ENCODE measurements at regions not wholly inside any gene's neighbourhood (a gene's known extent, or its start where the extent isn't known, plus 50 kb on each side); places are given as distances from the start of the nearest gene placed in this dataset.
"Not testable (repeated sequence)": the region's sequence is repeated elsewhere in the genome, so short reads cannot be mapped to it uniquely, and the experiment has no call there.

GRCh38 chr4:103948244-103949018 lies 228.6 kb upstream of the TACR3 start:
- no peak for TF ChIP-seq ZFX (IDR thresholded peaks at IDR 0.05; ENCODE audit: borderline replicate concordance)
- TF ChIP-seq, protein P1, sequence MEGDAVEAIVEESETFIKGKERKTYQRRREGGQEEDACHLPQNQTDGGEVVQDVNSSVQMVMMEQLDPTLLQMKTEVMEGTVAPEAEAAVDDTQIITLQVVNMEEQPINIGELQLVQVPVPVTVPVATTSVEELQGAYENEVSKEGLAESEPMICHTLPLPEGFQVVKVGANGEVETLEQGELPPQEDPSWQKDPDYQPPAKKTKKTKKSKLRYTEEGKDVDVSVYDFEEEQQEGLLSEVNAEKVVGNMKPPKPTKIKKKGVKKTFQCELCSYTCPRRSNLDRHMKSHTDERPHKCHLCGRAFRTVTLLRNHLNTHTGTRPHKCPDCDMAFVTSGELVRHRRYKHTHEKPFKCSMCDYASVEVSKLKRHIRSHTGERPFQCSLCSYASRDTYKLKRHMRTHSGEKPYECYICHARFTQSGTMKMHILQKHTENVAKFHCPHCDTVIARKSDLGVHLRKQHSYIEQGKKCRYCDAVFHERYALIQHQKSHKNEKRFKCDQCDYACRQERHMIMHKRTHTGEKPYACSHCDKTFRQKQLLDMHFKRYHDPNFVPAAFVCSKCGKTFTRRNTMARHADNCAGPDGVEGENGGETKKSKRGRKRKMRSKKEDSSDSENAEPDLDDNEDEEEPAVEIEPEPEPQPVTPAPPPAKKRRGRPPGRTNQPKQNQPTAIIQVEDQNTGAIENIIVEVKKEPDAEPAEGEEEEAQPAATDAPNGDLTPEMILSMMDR (IDR thresholded peaks at IDR 0.05), result no peak
- no peak overlapping the region for H3K27ac ChIP-seq

DNA sequence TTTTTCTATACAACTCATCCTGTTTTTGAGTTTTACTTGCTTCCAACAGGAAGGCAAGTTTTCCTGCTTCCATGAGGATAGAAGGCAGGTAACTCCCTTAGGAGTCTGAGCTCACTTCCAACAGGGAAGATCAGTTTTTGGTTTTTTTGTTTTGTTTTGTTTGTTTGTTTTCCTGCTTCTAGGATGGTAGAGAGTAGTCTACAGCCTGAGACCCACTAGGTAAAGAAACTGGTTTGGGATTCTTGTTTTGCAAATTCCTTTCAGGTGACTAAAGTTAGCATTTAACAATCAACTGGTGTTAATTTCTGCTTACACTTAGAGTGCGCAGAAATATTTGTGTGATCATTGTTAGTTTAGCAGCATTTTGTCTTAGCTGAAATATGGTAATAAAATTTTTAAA lies 227.8 kb upstream of the TACR3 start:
- TF ChIP-seq ZFX (IDR thresholded peaks at IDR 0.05; ENCODE audit: borderline replicate concordance), result no peak
- TF ChIP-seq, protein P1 (IDR thresholded peaks at IDR 0.05), result no peak
- H3K27ac ChIP-seq, result no peak overlapping the region

DNA sequence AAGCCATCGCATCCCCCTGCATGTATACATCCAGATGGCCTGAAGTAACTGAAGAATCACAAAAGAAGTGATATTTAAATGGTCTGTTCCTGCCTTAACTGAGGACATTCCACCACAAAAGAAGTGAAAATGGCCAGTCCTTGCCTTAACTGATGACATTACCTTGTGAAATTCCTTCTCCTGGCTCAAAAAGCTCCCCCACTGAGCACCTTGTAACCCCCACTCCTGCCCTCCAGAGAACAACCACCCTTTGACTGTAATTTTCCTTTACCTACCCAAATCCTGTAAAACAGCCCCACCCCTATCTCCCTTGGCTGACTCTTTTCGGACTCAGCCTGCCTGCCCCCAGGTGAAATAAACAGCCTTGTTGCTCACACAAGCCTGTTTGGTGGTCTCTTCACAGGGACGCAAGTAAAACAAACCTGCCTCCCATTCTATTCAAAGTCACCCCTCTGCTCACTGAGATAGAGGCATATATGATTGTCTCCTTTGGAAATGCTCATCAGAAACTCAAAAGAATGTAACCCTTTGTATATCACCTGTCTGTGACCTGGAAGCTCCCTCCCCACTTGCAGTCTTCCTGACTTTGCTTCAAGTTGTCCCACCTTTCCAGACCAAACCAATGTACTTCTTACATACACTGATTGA lies 227.0 kb upstream of the TACR3 start:
- not testable (repeated sequence) for H3K27ac ChIP-seq

DNA sequence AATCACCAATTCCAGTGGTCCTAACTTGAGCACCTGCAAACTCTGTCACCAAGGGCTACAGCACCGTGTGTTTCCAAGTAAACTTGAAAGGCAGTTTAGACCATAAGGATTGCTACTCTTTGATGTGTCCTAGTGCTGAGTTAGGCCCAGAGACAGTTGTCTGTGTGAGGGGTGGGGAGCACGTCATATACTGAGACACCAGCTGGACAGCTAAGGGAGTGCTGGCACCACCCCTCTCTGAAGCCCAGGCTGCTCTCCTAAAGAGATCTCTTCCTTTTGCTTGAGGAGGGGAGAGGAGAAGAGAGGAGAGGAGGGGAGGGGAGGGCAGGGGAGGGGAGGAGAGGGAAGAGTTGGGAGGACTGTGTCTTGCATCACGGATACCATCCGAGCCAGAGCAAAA lies 218.7 kb upstream of the TACR3 start:
- no peak overlapping the region for H3K27ac ChIP-seq
- TF ChIP-seq, protein P1 (IDR thresholded peaks at IDR 0.05), result no peak
- no peak for TF ChIP-seq ZFX (IDR thresholded peaks at IDR 0.05; ENCODE audit: borderline replicate concordance)

DNA sequence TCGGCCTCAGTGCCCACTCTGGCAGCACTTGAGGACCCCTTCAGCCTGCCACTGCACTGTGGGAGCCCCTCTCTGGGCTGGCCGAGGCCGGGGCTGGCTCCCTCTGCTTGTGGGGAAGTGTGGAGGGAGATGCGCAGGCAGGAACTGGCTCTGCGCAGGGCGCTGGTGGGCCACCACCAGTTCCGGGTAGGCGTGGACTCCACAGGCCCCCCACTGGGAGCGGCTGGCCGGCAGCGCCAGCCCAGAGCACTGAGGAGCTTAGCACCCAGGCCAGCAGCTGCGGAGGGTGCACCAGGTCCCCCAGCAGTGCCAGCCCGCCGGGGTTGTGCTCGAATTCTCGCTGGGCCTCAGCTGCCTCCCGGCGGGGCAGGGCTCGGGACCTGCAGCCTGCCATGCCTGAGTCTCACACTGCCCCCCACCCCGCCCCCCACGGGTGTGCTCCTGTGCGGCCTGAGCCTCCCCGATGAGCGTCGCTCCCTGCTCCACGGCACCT lies 216.9 kb upstream of the TACR3 start:
- H3K27ac ChIP-seq, result no peak overlapping the region
- TF ChIP-seq, protein P1 (IDR thresholded peaks at IDR 0.05), result no peak
- no peak for TF ChIP-seq ZFX (IDR thresholded peaks at IDR 0.05; ENCODE audit: borderline replicate concordance)

DNA sequence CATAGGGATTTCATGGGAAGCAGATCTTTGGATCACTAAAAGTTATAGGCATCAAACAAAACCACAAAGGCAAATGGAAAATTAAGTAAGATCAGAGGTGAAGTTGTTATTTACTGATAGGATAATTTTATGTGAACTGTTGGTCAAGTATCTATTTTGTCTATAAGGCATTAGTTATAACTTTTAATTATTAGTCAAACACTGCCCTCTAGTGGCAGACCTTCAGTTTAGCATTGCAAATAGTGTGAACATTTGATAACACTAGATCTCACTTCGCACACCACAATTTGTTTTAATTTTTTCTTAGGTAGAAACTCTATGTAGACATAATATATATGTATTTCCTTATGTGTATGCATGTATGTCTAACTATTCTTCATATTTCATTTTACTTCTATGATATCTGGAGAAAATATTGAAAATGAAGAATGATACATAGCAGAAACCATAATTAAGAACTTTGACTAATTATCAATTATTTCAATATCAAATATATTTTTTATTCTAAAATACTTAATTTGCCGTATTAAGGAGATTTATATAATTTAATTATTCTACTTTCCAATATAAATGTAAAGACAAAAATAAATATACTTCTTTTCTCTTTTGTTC lies 214.5 kb upstream of the TACR3 start:
- no peak overlapping the region for H3K27ac ChIP-seq
- TF ChIP-seq ZFX (IDR thresholded peaks at IDR 0.05; ENCODE audit: borderline replicate concordance), result no peak
- TF ChIP-seq, protein P1 (IDR thresholded peaks at IDR 0.05), result peak; percentile 73

DNA sequence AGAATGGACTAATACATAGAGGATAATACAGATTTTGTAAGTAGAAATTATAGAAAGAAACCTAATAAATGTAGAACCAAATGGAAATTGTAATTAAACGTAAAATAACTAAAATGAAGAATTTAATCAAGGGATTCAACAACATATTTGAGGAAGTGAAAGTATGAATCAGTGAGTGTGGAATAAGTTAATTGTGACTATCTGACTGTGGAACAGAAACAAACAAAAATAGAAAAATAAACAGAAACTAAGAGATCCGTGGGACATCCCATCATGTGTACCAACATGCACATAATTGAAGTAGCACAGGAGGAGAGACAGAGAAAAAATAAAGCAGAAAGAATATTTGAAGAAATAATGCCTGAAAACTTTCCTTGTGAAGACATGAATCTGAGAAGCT lies 208.6 kb upstream of the TACR3 start:
- no peak for TF ChIP-seq ZFX (IDR thresholded peaks at IDR 0.05; ENCODE audit: borderline replicate concordance)
- TF ChIP-seq, protein P1 (IDR thresholded peaks at IDR 0.05), result no peak
- H3K27ac ChIP-seq, result no peak overlapping the region
